RWPE1 (cell line): ENCODE measurements at regions not wholly inside any gene's neighbourhood (a gene's known extent, or its start where the extent isn't known, plus 50 kb on each side); places are given as distances from the start of the nearest gene placed in this dataset.

ENCODE experiments used
- CTCF ChIA-PET: fragments of 350-600 bp; sonication (Branson Sonifier 250); formaldehyde crosslinking; extraction: SDS; loops from one replicate; lab custom pipeline; 2021; lab: Yijun Ruan, JAX
- POLR2A ChIA-PET: fragments of 400-600 bp; formaldehyde crosslinking; extraction: SDS; loops from one replicate; lab custom pipeline; 2020; ENCODE audit warnings: antibody characterized with exemption; ENCODE audit not compliant: low non-redundant PET; lab: Yijun Ruan, JAX
- DNase-seq: peaks from one replicate; pipeline ENCODE4 v3.0.0; 2012; ENCODE audit warnings: low spot score
- H3K27ac ChIP-seq: fragments of 450-650 bp; 2 replicates; pipeline ENCODE4 v1.5.1; 2017
- TF ChIP-seq, protein P1 (sequence below): fragments of 450-650 bp; conservative IDR thresholded peaks from 2 replicates; pipeline ENCODE4 v1.5.1; 2017; ENCODE audit warnings: low read depth, mild to moderate bottlenecking

DNA sequence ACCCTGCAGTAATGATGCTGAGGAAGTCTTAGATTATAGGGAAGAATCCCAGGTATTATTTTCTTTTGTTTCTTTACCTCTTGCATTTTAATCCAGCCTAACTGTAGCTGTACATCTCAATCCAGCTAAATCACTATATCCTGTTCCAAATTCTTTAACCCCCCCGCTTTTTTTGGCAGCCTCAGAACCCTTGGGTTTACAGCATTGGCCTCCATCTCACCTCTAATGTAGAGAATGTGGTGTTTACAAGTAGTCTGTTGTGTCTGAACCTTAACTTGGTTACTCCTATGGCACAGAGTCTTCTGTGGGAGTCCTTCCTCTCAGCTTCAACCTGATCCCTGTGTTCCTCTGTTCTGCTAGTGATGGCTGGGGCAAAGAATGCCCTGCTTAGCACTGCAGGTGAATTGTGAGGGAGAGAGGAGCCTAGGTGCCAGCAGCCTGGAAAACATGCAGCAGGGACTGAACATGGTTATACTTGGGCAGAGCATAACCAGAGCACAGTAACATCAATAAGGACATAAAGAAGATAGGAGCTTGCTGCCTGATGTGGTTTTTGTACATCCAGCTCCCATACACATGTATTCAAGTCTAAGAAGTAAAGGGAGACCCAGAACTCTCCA, 130.2 kb downstream of the FAM124B start:
- no peak for DNase-seq
- no peak overlapping the region for H3K27ac ChIP-seq
- ChIA-PET POLR2A (no interaction called here), CTCF (no interaction called here)
- TF ChIP-seq, protein P1, sequence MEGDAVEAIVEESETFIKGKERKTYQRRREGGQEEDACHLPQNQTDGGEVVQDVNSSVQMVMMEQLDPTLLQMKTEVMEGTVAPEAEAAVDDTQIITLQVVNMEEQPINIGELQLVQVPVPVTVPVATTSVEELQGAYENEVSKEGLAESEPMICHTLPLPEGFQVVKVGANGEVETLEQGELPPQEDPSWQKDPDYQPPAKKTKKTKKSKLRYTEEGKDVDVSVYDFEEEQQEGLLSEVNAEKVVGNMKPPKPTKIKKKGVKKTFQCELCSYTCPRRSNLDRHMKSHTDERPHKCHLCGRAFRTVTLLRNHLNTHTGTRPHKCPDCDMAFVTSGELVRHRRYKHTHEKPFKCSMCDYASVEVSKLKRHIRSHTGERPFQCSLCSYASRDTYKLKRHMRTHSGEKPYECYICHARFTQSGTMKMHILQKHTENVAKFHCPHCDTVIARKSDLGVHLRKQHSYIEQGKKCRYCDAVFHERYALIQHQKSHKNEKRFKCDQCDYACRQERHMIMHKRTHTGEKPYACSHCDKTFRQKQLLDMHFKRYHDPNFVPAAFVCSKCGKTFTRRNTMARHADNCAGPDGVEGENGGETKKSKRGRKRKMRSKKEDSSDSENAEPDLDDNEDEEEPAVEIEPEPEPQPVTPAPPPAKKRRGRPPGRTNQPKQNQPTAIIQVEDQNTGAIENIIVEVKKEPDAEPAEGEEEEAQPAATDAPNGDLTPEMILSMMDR = no peak

DNA sequence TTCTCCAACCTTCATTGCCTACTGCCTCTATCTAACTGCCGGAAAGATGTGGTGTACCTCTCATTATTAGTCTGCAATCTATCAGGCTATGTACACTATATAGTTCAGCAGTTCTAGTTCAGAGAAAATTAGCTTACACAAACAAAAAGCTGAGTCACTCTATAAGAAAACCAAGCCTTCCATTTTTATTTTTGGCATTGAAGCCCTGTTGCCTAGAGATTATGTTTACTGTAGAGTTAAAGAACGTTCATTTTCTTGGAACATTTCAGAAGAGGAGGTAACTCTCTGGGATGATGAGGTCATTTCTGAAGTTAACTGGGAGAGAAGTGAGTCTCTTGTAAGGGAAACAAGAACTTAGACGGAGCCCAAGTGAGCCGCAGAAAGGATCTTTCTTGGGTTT, 133.5 kb downstream of the FAM124B start:
- peak; percentile 39 for DNase-seq
- H3K27ac ChIP-seq = peak overlapping the region; percentile 71
- CTCF ChIA-PET = no interaction called here
- POLR2A ChIA-PET = no interaction called here
- TF ChIP-seq, protein P1 = no peak

DNA sequence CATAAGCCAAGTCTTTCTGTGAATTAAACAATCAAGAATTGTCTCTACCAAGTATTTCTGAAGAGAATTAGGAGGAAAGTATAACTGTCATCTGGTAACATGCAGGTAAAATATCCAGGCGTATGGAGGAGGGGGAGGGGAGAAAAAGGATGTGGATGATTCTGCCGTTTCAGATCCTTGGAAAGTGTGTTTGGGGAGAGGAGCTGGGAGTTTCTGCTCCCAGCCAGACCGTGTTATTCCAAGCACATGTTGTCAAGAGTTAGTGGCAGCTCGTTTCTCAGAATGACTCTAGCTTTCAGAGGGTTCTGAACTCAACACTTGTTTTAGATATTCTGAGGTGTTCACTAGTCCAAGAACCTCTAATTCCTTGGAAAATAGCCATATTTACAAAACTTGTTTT, 137.6 kb downstream of the FAM124B start:
- no peak for DNase-seq
- CTCF ChIA-PET = no interaction called here
- POLR2A ChIA-PET = no interaction called here
- H3K27ac ChIP-seq = no peak overlapping the region
- TF ChIP-seq, protein P1 = no peak

DNA sequence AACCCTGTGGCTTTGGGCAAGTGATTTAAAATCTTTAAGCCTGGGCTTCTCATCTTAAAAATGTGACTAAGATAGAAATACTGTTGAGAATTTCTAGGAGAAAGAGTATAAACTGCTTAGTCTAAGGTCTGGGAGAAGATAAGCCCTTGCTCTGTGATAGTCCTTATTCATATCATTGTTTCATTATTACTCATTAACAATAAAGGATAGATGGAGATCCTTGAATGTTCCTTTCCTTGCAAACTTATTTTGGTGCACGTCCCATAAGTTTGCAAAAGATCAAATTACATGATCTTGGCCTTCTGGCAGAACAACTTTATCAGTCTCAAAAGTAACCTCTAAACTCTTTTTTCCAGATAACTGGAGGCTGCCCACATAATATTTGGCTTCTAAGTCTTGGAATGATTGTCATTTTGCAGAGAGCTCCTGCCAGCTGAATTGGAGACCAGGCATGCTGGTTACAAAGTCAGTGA, 138.3 kb downstream of the FAM124B start:
- no peak overlapping the region for H3K27ac ChIP-seq
- no peak for DNase-seq
- TF ChIP-seq, protein P1 = no peak
- ChIA-PET CTCF (no interaction called here), POLR2A (no interaction called here)

DNA sequence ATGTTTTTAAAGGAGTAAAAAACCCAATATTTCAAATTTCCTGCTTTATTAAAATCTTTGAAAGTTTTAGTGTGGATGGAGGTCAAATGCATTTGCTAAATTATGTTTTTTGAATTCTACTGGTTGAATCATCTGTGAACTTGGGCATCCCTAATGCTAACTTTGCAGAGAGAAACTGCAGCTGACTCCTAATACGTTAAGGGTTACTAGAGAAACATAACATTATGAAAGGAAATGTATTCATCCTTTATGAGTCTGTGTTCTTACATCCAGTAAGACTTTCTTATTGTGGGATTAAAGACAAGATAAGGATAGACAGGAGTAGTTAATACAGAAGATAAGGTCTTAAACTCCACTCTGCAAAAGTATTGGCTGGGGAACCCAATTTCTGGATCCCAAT, 140.6 kb downstream of the FAM124B start:
- no peak overlapping the region for H3K27ac ChIP-seq
- ChIA-PET POLR2A (no interaction called here), CTCF (no interaction called here)
- TF ChIP-seq, protein P1 = no peak
- no peak for DNase-seq

DNA sequence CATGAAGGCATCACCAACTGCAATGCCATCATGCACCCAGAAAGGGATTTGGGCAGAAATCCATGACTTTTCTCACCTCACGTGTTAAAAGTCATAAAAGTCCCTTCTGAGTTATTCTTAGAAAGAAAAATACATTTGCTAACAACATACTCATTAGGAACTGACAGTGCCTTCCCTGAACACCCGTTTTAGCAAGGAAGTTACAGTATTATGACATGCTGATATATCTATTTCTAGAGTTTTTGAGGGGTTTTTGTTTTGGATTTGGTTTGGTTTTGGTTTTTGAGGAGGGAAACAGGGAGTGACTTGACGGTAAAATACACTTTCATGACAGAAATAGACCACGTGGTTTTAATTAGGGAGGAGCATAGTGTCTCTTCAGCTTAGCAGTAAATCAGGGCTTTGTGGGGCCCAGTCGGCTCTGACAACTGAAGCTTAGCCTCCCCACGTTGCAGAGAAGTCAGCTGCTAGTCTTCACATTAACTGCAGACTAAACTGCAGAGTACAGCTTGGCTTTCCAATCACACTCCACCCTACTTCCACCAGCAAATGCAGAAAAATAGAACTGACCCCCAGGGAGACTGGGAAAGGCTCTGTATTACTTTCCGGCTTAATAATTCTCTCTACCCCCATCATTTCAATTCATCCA, 141.4 kb downstream of the FAM124B start:
- H3K27ac ChIP-seq = no peak overlapping the region
- ChIA-PET POLR2A (no interaction called here), CTCF (no interaction called here)
- DNase-seq = no peak
- TF ChIP-seq, protein P1 = no peak
